RWPE1 (cell line): ENCODE measurements at regions not wholly inside any gene's neighbourhood (a gene's known extent, or its start where the extent isn't known, plus 50 kb on each side); places are given as distances from the start of the nearest gene placed in this dataset.
A peak's percentile ranks its signal among the peaks of the same experiment; 100 is the strongest.

Source experiments
- CTCF ChIA-PET: fragments of 350-600 bp; sonication (Branson Sonifier 250); formaldehyde crosslinking; extraction: SDS; loops from one replicate; lab custom pipeline; 2021; lab: Yijun Ruan, JAX
- POLR2A ChIA-PET: fragments of 400-600 bp; formaldehyde crosslinking; extraction: SDS; loops from one replicate; lab custom pipeline; 2020; ENCODE audit warnings: antibody characterized with exemption; ENCODE audit not compliant: low non-redundant PET; lab: Yijun Ruan, JAX
- DNase-seq: peaks from one replicate; pipeline ENCODE4 v3.0.0; 2012; ENCODE audit warnings: low spot score
- H3K27ac ChIP-seq: fragments of 450-650 bp; 2 replicates; pipeline ENCODE4 v1.5.1; 2017
- TF ChIP-seq, protein P1 (sequence below): fragments of 450-650 bp; conservative IDR thresholded peaks from 2 replicates; pipeline ENCODE4 v1.5.1; 2017; ENCODE audit warnings: low read depth, mild to moderate bottlenecking

DNA sequence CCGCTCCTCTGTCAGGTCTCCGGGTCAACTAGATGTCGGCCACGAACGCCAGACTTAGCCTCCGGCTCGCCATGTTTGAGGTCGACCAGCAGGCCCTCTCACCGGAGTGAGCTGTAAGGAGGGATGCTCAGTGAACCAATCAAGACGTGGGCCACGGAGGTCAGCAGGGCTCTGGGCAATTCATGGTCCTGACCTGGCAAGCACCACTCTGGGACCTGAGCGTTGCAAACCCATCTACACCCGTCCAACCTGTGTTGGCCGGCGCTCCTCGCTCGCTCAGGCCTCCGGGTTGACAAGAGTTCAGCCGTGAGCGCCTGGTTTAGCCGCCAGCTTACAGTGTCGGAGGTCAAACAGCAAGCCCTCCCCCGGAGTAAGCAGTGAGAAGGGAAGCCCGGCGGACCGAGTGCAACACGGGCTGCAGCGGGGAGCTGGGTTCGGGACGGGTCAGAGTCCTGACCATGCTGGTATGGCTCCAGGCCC is 1361.9 kb downstream of the UQCRFS1 start:
- no peak overlapping the region for H3K27ac ChIP-seq
- ChIA-PET CTCF (no interaction called here), POLR2A (no interaction called here)
- no peak for DNase-seq
- TF ChIP-seq, protein P1, sequence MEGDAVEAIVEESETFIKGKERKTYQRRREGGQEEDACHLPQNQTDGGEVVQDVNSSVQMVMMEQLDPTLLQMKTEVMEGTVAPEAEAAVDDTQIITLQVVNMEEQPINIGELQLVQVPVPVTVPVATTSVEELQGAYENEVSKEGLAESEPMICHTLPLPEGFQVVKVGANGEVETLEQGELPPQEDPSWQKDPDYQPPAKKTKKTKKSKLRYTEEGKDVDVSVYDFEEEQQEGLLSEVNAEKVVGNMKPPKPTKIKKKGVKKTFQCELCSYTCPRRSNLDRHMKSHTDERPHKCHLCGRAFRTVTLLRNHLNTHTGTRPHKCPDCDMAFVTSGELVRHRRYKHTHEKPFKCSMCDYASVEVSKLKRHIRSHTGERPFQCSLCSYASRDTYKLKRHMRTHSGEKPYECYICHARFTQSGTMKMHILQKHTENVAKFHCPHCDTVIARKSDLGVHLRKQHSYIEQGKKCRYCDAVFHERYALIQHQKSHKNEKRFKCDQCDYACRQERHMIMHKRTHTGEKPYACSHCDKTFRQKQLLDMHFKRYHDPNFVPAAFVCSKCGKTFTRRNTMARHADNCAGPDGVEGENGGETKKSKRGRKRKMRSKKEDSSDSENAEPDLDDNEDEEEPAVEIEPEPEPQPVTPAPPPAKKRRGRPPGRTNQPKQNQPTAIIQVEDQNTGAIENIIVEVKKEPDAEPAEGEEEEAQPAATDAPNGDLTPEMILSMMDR = no peak

DNA sequence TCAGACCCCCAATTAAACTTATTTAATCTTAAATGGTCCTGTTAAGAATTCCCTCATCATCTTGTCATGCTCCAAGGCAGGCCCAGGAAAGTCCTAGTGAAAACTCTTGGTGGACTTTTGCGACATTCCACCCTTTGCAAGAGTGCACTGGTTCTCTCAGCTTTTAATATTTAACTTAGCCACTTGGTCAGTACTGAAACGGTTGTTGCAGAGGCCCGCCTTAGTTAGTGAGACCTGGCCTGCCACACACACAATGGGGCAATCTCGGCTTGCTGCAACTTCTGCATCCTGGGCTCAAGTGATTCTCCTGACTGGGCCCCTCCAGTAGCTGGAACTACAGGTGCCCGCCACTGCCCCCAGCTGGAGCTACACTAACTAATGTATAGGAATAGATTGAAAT is 1366.0 kb downstream of the UQCRFS1 start:
- H3K27ac ChIP-seq = no peak overlapping the region
- TF ChIP-seq, protein P1 = no peak
- DNase-seq = no peak
- ChIA-PET POLR2A (no interaction called here), CTCF (no interaction called here)

DNA sequence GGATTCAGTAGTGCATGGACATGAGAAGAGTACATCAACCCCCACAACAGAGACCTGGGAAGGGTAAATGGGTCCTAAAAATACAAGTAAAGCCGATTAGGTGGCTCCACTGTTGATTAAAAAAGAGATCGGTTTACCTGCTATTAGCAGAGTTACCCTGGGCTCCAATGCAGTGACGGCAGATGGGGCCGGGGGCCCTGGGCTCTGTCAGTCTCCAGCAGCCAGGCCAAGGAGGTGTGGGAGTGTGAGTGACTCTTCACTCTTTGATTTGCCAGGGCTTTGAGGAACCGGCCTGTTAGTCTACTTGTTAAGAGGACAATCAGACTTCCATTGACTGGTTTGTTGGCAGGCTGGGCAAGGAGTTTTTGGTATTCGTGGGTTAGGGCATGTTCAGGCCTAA is 1368.7 kb downstream of the UQCRFS1 start:
- ChIA-PET POLR2A (no interaction called here), CTCF (no interaction called here)
- no peak overlapping the region for H3K27ac ChIP-seq
- DNase-seq = no peak
- TF ChIP-seq, protein P1 = no peak

DNA sequence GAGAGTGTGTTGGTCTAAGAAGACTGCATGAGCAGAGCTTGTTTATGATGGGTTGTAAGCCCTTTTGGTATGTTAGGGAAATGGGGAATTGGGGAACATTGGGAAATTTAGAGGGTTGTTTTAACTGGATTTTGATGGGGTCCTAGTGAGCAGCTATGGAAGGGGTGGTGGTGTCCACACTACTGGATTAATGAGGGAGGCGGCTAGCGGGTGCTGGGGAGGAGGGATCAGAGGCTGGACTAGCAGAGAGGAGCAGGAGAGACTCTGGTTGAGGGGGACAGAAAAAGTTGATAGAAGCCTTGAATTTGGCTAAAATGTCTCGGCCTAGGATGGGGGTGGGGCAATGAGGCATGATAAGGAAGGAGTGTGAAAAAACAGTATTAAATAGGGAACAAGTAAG is 1369.1 kb downstream of the UQCRFS1 start:
- no peak overlapping the region for H3K27ac ChIP-seq
- ChIA-PET POLR2A (no interaction called here), CTCF (no interaction called here)
- TF ChIP-seq, protein P1 = no peak
- no peak for DNase-seq

GRCh38 chr19:27833031-27833430 is 1379.9 kb downstream of the UQCRFS1 start:
- CTCF ChIA-PET = no interaction called here
- POLR2A ChIA-PET = no interaction called here
- peak; percentile 36 for DNase-seq

GRCh38 chr19:27828829-27829228 is 1384.1 kb downstream of the UQCRFS1 start:
- ChIA-PET CTCF (no interaction called here), POLR2A (no interaction called here)
- DNase-seq = no peak
- TF ChIP-seq, protein P1 = no peak
- no peak overlapping the region for H3K27ac ChIP-seq

More at GRCh38 chr19:27833031-27833430, 1379.9 kb downstream of the UQCRFS1 start:
- TF ChIP-seq, protein P1 = no peak
- no peak overlapping the region for H3K27ac ChIP-seq

DNA sequence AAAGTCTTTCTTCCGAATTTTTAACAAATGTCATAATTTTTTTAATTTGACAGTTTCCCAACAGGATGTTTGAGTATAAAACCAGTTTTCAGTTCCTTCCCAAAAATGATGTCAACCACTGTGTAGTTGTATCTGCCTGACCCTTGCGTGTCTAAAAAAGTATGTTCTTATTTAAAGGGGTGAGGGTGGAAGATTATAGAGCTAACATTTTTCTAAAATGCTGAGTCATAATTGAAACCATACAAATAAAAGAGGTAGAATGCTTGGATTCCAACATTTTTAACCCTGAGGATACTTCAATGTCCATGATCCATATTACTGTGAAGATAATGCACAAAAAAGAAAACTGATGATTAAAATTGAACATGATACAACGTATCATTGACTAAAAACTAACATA is 1388.8 kb downstream of the UQCRFS1 start:
- no peak for DNase-seq
- TF ChIP-seq, protein P1 = no peak
- CTCF ChIA-PET = no interaction called here
- H3K27ac ChIP-seq = no peak overlapping the region
- POLR2A ChIA-PET = no interaction called here
